Uterus (tissue), 3 donors: ENCODE measurements at regions not wholly inside any gene's neighbourhood (a gene's known extent, or its start where the extent isn't known, plus 50 kb on each side); places are given as distances from the start of the nearest gene placed in this dataset.

Experiments used
- DNase-seq, 2 donors: peaks; one replicate each; pipeline ENCODE4 v3.0.0-alpha.2; 2019 to 2020
- H3K27ac ChIP-seq, 2 donors: fragments of 200-600 bp; sonication (generic); 1 replicate in 1 of 2; 2 replicates in 1 of 2; pipeline ENCODE4 v1.5.1; 2016 to 2018
- H3K27me3 ChIP-seq, 2 donors: fragments of 200-600 bp; sonication (generic); one replicate each; pipeline ENCODE4 v1.5.1; 2018 to 2019; ENCODE audit warnings: control low read depth in 1 of 2
- H3K36me3 ChIP-seq, 2 donors: fragments of 200-600 bp; sonication (generic); one replicate each; pipeline ENCODE4 v1.5.1; 2019; ENCODE audit warnings: control low read depth in 1 of 2
- H3K4me1 ChIP-seq, 2 donors: fragments of 200-600 bp; sonication (generic); one replicate each; pipeline ENCODE4 v1.5.1; 2018 to 2019; ENCODE audit warnings: control low read depth in 1 of 2
- H3K4me3 ChIP-seq, 2 donors: fragments of 200-600 bp; sonication (generic); 1 replicate in 1 of 2; 2 replicates in 1 of 2; pipeline ENCODE4 v1.5.1; 2018 to 2019; ENCODE audit warnings: mild to moderate bottlenecking in 1 of 2
- H3K9me3 ChIP-seq, 2 donors: fragments of 200-600 bp; sonication (generic); one replicate each; pipeline ENCODE4 v1.5.1; 2019; ENCODE audit warnings: control low read depth in 1 of 2
- CTCF ChIP-seq, 4 experiments: fragments of 200-600 bp in 2 of 4; fragments of 450-650 bp in 2 of 4; sonication (generic) in 2 of 4; IDR thresholded peaks; one replicate each; pipeline ENCODE4 v1.5.1; 2016 to 2019; ENCODE audit warnings: antibody characterized with exemption in 4 of 4, mild to moderate bottlenecking in 2 of 4, moderate library complexity in 1 of 4
- POLR2A ChIP-seq, 2 donors: fragments of 450-650 bp; IDR thresholded peaks; one replicate each; pipeline ENCODE4 v1.6.1; 2016; ENCODE audit warnings: antibody characterized with exemption in 2 of 2, mild to moderate bottlenecking in 1 of 2, moderate library complexity in 1 of 2
- intact Hi-C: fragments of 100-400 bp; cut with DNase I; formaldehyde crosslinking; loops from one replicate; pipeline ENCODE4 v1.15.1; 2023; ENCODE audit warnings: low total_unique reads
- donor health status: DM: yes; HTN: yes; CAD: no.

- H3K9me3 ChIP-seq = no peaks in the 10 kb centered on the region
- no peak for TF ChIP-seq POLR2A (IDR thresholded peaks at IDR 0.05)
- TF ChIP-seq CTCF (IDR thresholded peaks at IDR 0.05) = no peak
- no peaks in the 10 kb centered on the region for H3K27me3 ChIP-seq
- intact Hi-C loops = no loop called here
- H3K27ac ChIP-seq = no peak overlapping the region
- H3K4me3 ChIP-seq = no peak overlapping the region
- H3K36me3 ChIP-seq = no peaks in the 10 kb centered on the region
- no peaks in the 10 kb centered on the region for H3K4me1 ChIP-seq
- DNase-seq = no peak
These were observed 85.0 kb upstream of the RASA1 start for GRCh38 chr5:87182649-87183048.

- H3K27ac ChIP-seq = no peak overlapping the region
- no peaks in the 10 kb centered on the region for H3K9me3 ChIP-seq
- no peak overlapping the region for H3K4me3 ChIP-seq
- intact Hi-C loops = no loop called here
- H3K27me3 ChIP-seq = no peaks in the 10 kb centered on the region
- TF ChIP-seq CTCF (IDR thresholded peaks at IDR 0.05) (no peak), POLR2A (IDR thresholded peaks at IDR 0.05) (no peak)
- H3K36me3 ChIP-seq = no peaks in the 10 kb centered on the region
- no peak for DNase-seq
- no peaks in the 10 kb centered on the region for H3K4me1 ChIP-seq
These were observed 83.8 kb upstream of the RASA1 start for GRCh38 chr5:87183896-87184295.

- intact Hi-C loops = no loop called here
- Histone ChIP-seq H3K4me1 (no peaks in the 10 kb centered on the region), H3K9me3 (no peaks in the 10 kb centered on the region), H3K4me3 (no peak overlapping the region), H3K27me3 (no peaks in the 10 kb centered on the region), H3K27ac (no peak overlapping the region), H3K36me3 (no peaks in the 10 kb centered on the region)
- TF ChIP-seq CTCF (IDR thresholded peaks at IDR 0.05) (no peak), POLR2A (IDR thresholded peaks at IDR 0.05) (no peak)
- no peak for DNase-seq
These were observed 83.1 kb upstream of the RASA1 start for GRCh38 chr5:87184605-87185004.

GRCh38 chr5:87185838-87186237, 81.8 kb upstream of the RASA1 start:
- intact Hi-C loops = no loop called here

GRCh38 chr5:87188391-87188790, 79.3 kb upstream of the RASA1 start:
- Histone ChIP-seq H3K4me1 (no peaks in the 10 kb centered on the region), H3K27ac (no peak overlapping the region), H3K9me3 (no peaks in the 10 kb centered on the region), H3K4me3 (no peak overlapping the region), H3K27me3 (no peaks in the 10 kb centered on the region), H3K36me3 (no peaks in the 10 kb centered on the region)
- no peak for DNase-seq
- no peak for TF ChIP-seq CTCF (IDR thresholded peaks at IDR 0.05)
- no peak for TF ChIP-seq POLR2A (IDR thresholded peaks at IDR 0.05)
- intact Hi-C loops = no loop called here

More at GRCh38 chr5:87185838-87186237, 81.8 kb upstream of the RASA1 start:
- no peak for DNase-seq
- Histone ChIP-seq H3K4me1 (no peaks in the 10 kb centered on the region), H3K27ac (no peak overlapping the region), H3K4me3 (no peak overlapping the region), H3K36me3 (no peaks in the 10 kb centered on the region), H3K9me3 (no peaks in the 10 kb centered on the region), H3K27me3 (no peaks in the 10 kb centered on the region)
- no peak for TF ChIP-seq CTCF (IDR thresholded peaks at IDR 0.05)
- TF ChIP-seq POLR2A (IDR thresholded peaks at IDR 0.05) = no peak
